ENCODE measurements at regions not wholly inside any gene's neighbourhood (a gene's known extent, or its start where the extent isn't known, plus 50 kb on each side); places are given as distances from the start of the nearest gene placed in this dataset.

DNA sequence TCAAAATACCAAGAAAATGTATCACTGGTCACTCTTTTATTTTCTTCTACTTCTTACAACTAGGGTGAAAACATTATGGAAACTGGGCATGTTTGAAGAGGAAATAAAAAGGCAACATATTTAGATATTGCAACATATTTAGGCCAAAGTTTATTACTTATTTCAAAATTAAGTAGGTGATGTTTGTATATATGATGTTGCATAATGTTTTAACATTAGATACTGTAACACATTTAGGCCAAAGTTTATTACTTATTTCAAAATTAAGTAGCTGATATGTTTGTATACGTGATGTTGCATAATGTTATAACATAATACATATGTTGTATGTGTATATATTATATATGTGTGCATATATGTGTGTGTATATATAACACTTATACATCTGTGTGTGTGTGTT is 451.3 kb downstream of the LIG4 start:
- Mint-ChIP-seq H3K27ac (no peak overlapping the region), H3K4me3 (no peak overlapping the region), H3K9me3 (0 out of 2 replicates have a peak, but pooled peaks cover 3% of the 10 kb centered on the region), H3K36me3 (0 out of 2 replicates have a peak, but pooled peaks cover 3% of the 10 kb centered on the region), H3K27me3 (ENCODE audit: low read depth) (no peaks in the 10 kb centered on the region), H3K4me1 (peaks cover 20% of the 10 kb centered on the region)
- DNase-seq (ENCODE audit: low spot score), result no peak
- TF ChIP-seq, protein P1, sequence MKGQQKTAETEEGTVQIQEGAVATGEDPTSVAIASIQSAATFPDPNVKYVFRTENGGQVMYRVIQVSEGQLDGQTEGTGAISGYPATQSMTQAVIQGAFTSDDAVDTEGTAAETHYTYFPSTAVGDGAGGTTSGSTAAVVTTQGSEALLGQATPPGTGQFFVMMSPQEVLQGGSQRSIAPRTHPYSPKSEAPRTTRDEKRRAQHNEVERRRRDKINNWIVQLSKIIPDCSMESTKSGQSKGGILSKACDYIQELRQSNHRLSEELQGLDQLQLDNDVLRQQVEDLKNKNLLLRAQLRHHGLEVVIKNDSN (CRISPR knock-in tag; IDR thresholded peaks at IDR 0.05), result no peak
- TF ChIP-seq, protein P2, sequence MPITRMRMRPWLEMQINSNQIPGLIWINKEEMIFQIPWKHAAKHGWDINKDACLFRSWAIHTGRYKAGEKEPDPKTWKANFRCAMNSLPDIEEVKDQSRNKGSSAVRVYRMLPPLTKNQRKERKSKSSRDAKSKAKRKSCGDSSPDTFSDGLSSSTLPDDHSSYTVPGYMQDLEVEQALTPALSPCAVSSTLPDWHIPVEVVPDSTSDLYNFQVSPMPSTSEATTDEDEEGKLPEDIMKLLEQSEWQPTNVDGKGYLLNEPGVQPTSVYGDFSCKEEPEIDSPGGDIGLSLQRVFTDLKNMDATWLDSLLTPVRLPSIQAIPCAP (CRISPR knock-in tag; IDR thresholded peaks at IDR 0.05), result no peak
- no peak for TF ChIP-seq ZNF317 (CRISPR knock-in tag; IDR thresholded peaks at IDR 0.05; ENCODE audit: borderline replicate concordance, low read depth)
- no peak for TF ChIP-seq PRRX2 (CRISPR knock-in tag; IDR thresholded peaks at IDR 0.05)
- ChIA-PET CTCF (no interaction called here), POLR2A (no interaction called here)
- ATAC-seq, result no peak

DNA sequence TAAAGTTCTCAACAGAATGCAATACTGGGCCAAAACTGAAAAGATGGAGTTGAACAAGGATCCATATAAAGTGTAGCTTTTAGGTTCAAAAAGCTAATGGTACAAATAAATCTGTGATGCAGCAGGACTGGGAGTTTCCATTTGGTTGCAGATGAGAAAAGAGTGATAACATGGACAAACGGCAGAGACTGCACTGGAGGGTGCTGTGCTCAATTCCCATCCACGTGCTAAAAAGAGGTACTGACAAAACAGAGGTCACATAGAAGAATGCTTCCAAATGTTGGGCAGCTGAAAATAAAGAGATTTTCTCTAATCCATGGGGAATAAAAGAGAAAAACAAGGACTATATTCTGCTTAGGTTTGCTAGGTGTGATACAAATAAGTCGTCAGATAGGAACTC is 461.6 kb downstream of the LIG4 start:
- ChIA-PET POLR2A (no interaction called here), CTCF (no interaction called here)
- Mint-ChIP-seq H3K36me3 (no peaks in the 10 kb centered on the region), H3K27me3 (ENCODE audit: low read depth) (no peaks in the 10 kb centered on the region), H3K9me3 (no peaks in the 10 kb centered on the region), H3K27ac (no peak overlapping the region), H3K4me3 (no peak overlapping the region), H3K4me1 (peaks cover 34% of the 10 kb centered on the region)
- ATAC-seq (0 out of 2 replicates have a peak, but pooled peaks have one; percentile 16), DNase-seq (ENCODE audit: low spot score) (no peak)
- TF ChIP-seq ZNF219 (CRISPR knock-in tag; IDR thresholded peaks at IDR 0.05; ENCODE audit: borderline replicate concordance) (no peak), JAZF1 (CRISPR knock-in tag; IDR thresholded peaks at IDR 0.05) (no peak), GABPB1 (CRISPR knock-in tag; IDR thresholded peaks at IDR 0.05) (no peak), ELF4 (CRISPR knock-in tag; IDR thresholded peaks at IDR 0.05; ENCODE audit: low read depth) (no peak), TEAD1 (CRISPR knock-in tag; IDR thresholded peaks at IDR 0.05) (no peak), ZNF671 (CRISPR knock-in tag; IDR thresholded peaks at IDR 0.05) (no peak), TEAD4 (CRISPR knock-in tag; IDR thresholded peaks at IDR 0.05) (no peak), GTF2I (CRISPR knock-in tag; conservative IDR thresholded peaks at IDR 0.05) (no peak), ESRRA (CRISPR knock-in tag; IDR thresholded peaks at IDR 0.05; ENCODE audit: borderline replicate concordance) (no peak), ZBTB21 (CRISPR knock-in tag; IDR thresholded peaks at IDR 0.05; ENCODE audit: borderline replicate concordance) (no peak)
- TF ChIP-seq, protein P3, sequence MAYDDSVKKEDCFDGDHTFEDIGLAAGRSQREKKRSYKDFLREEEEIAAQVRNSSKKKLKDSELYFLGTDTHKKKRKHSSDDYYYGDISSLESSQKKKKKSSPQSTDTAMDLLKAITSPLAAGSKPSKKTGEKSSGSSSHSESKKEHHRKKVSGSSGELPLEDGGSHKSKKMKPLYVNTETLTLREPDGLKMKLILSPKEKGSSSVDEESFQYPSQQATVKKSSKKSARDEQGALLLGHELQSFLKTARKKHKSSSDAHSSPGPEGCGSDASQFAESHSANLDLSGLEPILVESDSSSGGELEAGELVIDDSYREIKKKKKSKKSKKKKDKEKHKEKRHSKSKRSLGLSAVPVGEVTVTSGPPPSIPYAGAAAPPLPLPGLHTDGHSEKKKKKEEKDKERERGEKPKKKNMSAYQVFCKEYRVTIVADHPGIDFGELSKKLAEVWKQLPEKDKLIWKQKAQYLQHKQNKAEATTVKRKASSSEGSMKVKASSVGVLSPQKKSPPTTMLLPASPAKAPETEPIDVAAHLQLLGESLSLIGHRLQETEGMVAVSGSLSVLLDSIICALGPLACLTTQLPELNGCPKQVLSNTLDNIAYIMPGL (CRISPR knock-in tag; IDR thresholded peaks at IDR 0.05), result no peak
- TF ChIP-seq, protein P4, sequence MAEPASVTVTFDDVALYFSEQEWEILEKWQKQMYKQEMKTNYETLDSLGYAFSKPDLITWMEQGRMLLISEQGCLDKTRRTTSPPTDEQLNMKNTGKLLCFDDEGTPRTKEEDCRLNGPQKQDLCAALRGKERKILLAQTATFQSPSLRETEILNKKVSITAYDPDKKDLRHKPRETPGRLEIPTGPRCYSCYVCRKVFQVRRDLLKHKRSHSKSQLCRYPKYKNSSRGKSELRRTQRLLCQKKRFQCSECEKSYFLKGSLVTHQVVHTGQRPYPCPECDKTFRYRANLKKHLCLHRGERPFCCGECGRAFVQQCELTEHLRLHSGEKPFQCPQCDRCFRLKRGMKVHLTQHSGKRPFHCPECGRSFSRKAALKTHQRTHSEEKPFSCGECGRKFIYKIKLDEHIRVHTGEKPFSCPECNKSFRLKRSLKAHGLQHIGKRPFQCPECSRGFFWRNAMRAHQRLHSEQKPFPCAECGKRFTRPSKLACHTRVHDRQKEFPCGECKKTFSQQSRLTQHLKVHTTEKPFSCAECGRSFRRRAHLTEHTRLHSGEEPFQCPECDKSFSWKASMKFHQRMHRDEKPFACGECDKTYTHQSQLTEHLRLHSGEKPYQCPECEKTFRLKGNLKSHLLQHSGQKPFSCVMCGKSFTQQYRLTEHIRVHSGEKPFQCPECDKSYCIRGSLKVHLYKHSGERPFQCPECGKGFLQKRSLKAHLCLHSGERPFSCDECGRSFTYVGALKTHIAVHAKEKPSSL (CRISPR knock-in tag; conservative IDR thresholded peaks at IDR 0.05), result no peak
- TF ChIP-seq, protein P5, sequence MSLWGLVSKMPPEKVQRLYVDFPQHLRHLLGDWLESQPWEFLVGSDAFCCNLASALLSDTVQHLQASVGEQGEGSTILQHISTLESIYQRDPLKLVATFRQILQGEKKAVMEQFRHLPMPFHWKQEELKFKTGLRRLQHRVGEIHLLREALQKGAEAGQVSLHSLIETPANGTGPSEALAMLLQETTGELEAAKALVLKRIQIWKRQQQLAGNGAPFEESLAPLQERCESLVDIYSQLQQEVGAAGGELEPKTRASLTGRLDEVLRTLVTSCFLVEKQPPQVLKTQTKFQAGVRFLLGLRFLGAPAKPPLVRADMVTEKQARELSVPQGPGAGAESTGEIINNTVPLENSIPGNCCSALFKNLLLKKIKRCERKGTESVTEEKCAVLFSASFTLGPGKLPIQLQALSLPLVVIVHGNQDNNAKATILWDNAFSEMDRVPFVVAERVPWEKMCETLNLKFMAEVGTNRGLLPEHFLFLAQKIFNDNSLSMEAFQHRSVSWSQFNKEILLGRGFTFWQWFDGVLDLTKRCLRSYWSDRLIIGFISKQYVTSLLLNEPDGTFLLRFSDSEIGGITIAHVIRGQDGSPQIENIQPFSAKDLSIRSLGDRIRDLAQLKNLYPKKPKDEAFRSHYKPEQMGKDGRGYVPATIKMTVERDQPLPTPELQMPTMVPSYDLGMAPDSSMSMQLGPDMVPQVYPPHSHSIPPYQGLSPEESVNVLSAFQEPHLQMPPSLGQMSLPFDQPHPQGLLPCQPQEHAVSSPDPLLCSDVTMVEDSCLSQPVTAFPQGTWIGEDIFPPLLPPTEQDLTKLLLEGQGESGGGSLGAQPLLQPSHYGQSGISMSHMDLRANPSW (CRISPR knock-in tag; conservative IDR thresholded peaks at IDR 0.05; ENCODE audit: low read depth), result no peak
- TF ChIP-seq, protein P6, sequence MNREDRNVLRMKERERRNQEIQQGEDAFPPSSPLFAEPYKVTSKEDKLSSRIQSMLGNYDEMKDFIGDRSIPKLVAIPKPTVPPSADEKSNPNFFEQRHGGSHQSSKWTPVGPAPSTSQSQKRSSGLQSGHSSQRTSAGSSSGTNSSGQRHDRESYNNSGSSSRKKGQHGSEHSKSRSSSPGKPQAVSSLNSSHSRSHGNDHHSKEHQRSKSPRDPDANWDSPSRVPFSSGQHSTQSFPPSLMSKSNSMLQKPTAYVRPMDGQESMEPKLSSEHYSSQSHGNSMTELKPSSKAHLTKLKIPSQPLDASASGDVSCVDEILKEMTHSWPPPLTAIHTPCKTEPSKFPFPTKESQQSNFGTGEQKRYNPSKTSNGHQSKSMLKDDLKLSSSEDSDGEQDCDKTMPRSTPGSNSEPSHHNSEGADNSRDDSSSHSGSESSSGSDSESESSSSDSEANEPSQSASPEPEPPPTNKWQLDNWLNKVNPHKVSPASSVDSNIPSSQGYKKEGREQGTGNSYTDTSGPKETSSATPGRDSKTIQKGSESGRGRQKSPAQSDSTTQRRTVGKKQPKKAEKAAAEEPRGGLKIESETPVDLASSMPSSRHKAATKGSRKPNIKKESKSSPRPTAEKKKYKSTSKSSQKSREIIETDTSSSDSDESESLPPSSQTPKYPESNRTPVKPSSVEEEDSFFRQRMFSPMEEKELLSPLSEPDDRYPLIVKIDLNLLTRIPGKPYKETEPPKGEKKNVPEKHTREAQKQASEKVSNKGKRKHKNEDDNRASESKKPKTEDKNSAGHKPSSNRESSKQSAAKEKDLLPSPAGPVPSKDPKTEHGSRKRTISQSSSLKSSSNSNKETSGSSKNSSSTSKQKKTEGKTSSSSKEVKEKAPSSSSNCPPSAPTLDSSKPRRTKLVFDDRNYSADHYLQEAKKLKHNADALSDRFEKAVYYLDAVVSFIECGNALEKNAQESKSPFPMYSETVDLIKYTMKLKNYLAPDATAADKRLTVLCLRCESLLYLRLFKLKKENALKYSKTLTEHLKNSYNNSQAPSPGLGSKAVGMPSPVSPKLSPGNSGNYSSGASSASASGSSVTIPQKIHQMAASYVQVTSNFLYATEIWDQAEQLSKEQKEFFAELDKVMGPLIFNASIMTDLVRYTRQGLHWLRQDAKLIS (CRISPR knock-in tag; IDR thresholded peaks at IDR 0.05; ENCODE audit: borderline replicate concordance), result no peak
- TF ChIP-seq, protein P7, sequence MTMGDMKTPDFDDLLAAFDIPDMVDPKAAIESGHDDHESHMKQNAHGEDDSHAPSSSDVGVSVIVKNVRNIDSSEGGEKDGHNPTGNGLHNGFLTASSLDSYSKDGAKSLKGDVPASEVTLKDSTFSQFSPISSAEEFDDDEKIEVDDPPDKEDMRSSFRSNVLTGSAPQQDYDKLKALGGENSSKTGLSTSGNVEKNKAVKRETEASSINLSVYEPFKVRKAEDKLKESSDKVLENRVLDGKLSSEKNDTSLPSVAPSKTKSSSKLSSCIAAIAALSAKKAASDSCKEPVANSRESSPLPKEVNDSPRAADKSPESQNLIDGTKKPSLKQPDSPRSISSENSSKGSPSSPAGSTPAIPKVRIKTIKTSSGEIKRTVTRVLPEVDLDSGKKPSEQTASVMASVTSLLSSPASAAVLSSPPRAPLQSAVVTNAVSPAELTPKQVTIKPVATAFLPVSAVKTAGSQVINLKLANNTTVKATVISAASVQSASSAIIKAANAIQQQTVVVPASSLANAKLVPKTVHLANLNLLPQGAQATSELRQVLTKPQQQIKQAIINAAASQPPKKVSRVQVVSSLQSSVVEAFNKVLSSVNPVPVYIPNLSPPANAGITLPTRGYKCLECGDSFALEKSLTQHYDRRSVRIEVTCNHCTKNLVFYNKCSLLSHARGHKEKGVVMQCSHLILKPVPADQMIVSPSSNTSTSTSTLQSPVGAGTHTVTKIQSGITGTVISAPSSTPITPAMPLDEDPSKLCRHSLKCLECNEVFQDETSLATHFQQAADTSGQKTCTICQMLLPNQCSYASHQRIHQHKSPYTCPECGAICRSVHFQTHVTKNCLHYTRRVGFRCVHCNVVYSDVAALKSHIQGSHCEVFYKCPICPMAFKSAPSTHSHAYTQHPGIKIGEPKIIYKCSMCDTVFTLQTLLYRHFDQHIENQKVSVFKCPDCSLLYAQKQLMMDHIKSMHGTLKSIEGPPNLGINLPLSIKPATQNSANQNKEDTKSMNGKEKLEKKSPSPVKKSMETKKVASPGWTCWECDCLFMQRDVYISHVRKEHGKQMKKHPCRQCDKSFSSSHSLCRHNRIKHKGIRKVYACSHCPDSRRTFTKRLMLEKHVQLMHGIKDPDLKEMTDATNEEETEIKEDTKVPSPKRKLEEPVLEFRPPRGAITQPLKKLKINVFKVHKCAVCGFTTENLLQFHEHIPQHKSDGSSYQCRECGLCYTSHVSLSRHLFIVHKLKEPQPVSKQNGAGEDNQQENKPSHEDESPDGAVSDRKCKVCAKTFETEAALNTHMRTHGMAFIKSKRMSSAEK (CRISPR knock-in tag; IDR thresholded peaks at IDR 0.05; ENCODE audit: borderline replicate concordance), result no peak
